ENCODE measurements at regions not wholly inside any gene's neighbourhood (a gene's known extent, or its start where the extent isn't known, plus 50 kb on each side); places are given as distances from the start of the nearest gene placed in this dataset.
"Not testable (repeated sequence)": the region's sequence is repeated elsewhere in the genome, so short reads cannot be mapped to it uniquely, and the experiment has no call there.

DNA sequence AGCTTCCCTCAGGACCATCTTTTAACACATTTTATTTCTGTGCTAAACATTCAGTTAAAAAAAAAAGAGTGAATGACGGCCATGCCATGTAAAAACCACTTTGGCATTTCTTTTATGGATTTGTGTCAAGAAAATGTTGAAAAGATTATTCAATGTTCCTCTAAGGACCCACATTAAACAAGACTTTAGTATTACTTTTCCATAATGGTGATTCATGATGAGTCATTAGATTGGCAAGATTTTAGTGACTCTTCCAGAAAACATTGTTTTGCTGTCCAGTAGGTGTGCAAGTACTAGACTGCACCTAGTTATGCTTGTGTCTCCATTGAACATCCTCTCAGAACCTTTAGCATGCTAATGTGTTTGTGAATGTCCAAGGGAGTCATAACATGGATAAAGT is 748.6 kb downstream of the STPG2 start:
- no peak for DNase-seq (ENCODE audit: low spot score)

DNA sequence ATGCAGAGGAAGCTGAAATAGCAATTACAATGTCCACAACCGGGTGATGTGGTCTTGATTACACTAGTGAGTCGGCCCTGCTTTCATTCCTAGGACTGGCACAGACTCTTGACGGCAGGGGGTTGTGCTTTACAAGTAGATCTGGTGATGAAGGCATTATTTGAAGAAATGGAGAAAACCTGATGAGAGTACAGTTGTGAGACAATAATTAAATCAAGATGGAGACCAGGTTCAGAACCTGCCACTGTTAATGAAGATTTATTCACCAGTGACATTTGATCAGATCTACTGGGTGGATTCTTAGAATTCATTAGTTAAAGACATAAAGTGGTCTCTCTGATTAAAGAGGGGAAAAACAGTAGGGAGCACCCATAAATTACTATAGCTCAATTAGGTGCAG is 747.2 kb downstream of the STPG2 start:
- DNase-seq (ENCODE audit: low spot score) = no peak

DNA sequence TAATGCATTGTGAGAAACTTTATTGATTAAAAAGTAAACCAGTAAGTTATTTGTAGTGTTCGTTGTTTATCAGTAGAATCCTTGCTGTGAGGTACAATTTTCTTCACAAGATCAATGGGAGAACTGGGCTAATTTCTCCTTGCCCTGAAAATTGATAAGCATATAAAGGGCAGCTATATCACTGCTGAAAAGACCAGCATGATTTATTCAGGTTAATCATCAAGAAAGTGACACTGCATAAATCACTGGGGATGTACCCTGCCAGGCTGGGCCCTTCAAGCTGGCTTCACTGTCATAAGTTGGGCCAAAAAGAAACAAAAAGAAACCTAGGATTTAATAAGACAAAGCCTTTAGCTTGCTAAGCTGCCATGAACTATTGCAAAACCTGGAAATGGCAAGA is 746.7 kb downstream of the STPG2 start:
- no peak for DNase-seq (ENCODE audit: low spot score)

DNA sequence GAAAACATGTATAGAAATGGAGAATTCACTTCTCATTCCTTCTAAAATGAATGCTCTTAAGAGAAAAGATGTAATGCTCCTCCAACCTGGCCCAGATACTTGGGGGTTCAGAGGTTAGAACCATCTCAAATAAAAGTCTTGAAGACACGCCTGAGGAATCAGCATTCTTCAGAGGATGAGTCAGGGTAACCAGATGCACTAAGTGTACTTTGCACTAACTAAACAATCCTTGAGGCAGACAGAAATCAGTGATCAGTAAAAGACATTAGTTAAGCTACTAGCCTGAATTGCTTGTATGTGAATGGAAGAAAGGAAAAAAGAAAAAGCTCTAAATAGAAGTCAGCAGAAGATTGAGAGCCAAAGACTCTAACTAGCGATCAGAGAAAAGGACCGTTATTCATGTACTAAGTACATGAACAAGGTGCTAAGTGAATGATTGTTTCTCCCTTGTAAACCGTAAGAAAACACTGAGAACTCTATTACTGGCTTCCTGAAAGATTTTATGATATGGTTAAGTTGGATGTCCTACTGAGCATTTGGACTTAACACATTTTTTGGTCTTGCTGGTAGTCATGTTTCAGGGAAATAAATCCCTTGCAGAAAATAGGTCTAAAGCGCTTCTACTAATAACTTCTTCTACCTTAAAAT is 738.3 kb downstream of the STPG2 start:
- DNase-seq (ENCODE audit: low spot score) = no peak

DNA sequence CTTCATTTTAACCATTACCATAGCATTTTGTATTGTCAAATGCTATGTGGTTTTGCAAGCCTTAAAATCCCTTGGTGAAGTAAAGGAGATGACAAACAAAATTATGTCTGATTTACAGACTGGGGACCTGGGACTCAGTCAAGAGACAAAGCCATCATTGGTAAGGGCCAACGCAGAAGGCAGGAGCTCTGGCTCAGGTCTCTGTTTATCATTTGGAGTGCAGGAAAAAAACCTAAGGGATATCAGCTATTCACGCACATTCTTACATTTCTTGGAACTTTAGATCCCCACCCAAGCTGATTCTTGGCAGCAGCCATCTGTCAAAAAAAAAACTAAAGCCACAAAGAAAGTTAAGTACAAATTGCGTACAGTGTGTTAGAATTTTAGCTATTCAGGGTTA is 731.9 kb downstream of the STPG2 start:
- DNase-seq (ENCODE audit: low spot score) = no peak

DNA sequence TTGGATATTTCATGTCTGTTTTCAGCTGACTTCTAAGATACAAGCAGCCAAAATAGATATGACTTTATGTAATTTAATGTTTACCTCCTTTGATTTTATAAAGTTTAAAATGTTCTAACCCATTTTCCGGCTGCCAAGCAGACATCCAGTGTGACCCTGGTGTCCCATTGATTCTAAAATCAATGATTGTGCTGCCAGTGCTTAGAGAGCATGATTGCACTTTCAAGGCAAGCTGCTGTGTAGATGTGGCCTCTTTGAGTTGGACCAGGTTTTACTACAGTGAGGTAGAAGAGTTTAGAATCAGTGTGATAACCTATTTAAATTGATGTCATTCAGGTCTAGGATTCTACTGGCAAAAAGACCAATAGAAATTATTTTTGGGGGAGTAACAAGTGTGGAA is 730.9 kb downstream of the STPG2 start:
- DNase-seq (ENCODE audit: low spot score) = no peak

DNA sequence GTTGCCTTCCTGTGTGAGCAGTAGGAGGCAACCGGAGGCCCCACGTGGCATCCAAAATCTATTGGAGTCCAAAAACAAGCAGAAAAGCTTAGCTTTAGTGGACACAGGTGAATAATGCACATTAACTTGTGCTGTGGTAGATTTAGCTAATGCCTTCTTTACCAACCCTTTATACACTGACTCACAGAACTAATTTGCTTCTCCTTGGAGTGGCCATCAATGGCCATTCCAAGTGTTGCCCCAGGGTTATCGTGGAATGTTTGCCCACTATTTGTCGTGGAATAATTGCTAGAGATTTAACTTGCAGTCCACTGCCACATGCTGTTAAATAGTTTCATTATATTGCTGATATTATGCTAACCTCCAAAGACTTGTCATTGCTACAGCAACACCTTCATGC is 729.1 kb downstream of the STPG2 start:
- no peak for DNase-seq (ENCODE audit: low spot score)

DNA sequence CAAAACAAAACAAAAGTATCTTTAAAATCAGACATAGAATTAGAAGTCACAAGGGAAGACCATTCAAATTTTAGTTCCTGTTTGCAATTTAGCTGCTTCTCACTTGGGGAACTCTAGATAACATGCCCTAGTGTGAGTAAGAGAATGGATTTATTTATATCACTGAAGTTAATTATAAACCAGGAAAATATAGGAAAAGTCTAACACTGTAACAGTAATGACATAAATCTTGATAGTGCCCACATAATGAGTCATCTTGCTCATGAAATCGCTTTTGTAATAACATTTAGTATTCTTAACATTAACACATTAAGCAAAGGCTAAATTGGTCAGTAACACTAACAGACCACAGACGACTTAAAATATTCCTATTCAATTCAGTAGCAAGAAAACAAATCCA is 710.7 kb downstream of the STPG2 start:
- no peak for DNase-seq (ENCODE audit: low spot score)

DNA sequence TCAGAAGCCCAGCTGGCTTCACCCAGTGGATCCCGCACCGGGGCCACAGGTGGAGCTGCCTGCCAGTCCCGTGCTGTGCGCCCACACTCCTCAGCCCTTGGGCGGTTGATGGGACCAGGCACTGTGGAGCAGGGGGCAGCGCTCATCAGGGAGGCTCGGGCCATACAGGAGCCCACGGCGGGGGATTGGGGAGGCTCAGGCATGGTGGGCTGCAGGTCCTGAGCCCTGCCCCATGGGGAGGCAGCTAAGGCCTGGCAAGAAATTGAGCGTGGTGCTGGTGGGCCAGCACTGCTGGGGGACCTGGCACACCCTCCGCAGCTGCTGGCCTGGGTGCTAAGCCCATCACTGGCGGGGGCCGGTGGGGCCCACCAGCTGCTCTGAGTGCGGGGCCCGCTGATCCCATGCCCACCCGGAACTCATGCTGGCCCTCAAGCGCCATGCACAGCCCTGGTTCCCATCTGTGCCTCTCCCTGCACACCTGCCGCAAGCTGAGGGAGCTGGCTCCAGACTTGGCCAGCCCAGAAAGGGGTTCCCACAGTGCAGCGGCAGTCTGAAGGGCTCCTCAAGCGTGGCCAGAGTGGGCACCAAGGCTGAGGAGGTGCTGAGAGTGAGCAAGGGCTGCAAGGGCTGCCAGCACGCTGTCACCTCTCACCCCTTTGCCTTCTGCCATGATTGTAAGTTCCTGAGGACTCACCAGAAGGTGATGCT is 705.1 kb downstream of the STPG2 start:
- DNase-seq (ENCODE audit: low spot score) = not testable (repeated sequence)

DNA sequence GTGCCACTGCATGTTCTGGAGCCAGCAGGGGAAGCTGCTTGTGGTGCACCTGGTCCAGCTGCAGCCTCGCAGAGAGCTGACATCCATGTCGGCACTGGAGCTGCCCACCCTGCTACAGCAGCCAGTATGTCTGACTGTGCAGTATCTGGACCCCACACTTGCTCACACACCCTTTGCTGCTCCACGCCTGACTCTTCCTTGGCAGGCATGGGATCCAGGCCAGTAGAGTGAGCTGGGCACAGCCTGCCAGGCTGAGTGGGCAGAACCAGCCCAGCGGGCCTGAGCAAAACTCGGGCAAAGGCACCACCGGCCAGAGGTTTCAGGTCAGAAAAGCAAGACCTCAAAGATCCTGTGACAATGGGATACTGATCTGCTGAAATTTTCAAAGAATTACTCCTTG is 690.1 kb downstream of the STPG2 start:
- DNase-seq (ENCODE audit: low spot score) = no peak

DNA sequence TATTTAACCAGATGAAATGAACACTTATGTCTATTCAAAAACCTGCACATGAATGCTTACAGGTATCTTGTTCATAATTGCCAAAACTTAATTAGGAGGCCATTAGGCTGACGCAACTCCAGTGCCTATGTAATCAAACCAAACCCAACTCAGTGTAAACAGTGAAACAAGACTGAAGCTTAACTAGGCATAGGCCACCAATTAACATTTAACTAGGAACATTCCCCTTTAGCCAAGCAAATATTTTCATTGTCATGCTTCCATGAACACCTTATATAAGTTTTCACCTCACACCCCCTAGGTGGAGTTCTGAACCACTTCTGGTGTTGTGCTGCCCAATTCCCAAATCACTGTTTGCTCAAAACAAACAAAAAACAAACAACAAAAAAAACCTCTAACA is 686.0 kb downstream of the STPG2 start:
- DNase-seq (ENCODE audit: low spot score) = no peak

DNA sequence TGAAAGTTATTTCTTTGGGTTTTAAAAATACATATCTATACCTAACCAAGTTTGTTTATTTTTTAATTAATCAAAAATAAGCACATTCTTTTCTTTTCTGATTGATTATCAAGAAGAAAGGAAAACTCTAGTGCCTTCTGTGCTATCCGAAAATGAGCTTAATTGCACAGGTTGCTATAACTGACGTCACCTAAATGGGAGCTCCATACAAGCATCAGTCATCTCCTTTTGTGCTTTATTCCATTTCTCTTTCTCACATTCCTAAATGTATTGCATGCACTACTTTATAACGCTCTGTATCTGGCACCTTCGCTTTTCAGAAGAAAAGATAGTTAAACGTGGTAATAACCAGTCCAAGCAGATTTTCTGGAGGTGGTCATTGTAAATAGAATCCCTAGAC is 675.0 kb downstream of the STPG2 start:
- DNase-seq (ENCODE audit: low spot score) = no peak

DNA sequence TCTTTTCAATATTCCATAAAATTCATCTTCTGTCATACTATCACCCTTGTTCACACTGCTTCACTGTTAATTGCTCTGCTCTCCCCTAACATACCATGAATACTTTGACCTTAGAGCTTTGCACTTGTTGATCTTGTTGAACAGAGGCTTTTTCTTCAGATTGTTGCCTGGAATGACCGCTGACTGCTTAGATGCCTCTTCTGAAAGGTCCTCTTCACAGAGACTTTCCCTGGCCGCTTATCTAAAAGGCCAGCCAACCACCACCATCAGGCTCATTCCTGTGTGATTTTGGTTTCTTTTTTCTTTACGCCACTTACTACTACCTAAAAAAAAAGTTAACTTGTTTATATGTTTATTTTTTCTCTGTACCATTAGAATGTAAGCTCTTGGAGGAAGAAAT is 667.7 kb downstream of the STPG2 start:
- DNase-seq (ENCODE audit: low spot score) = no peak

DNA sequence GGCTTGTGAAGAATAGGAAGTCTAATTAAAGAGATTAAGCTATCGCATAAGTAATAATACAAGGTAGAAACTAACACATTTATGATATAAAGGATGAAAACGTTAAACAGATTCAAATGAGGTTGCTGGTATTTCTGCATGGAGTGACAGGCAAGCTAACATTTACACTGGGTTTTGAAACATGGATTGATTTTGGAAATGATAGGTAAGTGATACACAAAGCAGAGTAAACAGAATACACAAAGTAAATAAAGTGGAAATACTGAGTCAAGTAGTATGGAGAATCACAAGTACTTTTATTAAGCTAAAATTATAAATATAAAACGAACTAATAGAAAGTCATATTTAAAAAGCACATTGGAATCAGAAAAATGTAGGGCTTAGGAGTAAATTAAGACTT is 665.3 kb downstream of the STPG2 start:
- DNase-seq (ENCODE audit: low spot score) = no peak

DNA sequence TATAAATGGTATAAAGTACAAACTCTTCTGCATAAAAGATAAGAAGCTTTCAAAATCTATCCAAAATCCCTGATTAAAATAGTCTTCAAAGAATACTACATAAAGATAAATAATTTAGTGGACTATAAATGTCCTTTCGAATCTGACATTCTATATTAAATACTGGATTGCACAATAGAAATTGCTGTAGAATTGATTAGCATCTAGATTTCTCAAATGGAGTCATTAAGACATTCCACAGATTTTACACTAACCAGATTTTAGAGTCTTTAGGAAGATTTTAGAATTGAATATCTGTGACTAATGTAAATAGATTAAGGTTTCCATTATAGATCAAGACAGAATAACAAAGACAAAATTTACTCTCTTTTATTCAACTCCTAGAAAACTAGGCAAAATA is 663.9 kb downstream of the STPG2 start:
- no peak for DNase-seq (ENCODE audit: low spot score)

DNA sequence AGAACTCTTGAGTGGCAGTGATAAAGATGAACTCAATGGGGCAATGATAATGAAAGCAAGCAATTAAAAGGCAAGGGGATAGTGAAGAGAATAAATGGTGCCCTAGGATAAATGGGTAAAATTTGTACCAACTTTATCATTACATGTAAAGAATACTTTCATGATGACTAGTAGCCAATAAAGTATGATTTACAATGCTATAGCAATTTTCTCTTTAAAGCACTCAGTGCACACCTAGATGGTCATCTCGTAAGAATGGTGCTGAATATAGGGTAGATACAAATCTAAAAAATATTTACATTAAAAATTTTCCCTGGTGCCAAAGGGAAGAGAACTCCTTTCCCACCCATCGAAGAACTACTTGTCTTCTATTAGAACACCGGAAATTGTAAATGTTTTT is 651.4 kb downstream of the STPG2 start:
- no peak for DNase-seq (ENCODE audit: low spot score)

DNA sequence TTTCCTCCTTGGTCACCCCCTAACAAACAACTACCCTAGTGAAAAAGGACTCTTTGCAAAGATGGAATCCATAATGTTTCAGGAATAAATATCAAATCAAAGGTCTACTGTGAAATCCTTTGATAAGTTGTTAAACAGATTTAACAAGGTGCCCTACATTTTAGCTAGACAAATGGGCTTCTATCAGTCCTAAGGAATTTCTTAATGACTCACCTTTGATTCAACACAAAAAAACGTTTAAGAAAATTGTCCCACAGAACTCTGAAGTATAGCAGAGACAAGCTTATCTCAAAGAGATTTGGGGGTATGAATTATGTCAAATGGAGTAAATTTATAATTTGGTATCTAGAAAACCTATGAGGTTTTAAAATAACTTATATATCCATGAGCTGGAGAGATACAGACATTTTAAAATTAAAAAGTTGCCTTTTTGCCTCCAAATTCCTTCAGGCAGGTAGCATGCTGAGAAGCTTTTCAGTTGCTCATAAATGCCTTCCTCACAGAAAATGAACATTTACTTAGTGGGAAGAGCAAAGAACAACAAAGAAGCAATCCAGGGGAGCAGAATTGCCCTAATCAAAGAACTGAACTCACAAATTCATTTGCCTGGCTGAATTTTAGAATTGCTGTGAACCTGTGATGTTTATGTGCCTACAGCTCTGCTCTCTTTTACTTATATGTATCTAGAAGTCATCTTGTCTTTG is 649.3 kb downstream of the STPG2 start:
- no peak for DNase-seq (ENCODE audit: low spot score)

DNA sequence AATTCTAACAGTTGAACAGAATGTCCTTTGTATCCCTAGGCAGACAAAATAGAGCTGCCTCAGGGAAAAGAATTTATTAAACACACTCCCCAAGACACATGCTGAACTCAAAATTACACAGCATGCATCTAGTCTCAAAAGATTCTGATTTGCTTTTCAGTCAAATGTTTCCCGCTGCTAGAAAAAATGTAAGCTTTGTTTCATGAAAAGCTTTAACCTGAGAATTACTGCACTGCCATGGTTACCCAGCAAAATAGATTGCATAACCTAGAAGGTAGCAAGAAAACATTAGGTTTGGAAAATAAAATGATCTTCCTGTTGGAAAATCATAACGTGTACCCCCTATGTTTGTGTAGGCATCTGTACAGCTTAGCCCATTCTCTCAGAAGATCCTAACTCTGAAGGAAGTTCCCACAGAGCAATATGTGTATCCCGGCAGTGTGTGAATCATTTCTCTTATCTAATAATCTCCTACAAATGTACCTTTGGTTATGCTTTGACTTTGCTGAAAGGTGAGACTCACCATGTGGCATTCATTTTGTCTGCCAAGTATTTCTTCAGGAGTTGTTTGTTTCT is 646.9 kb downstream of the STPG2 start:
- DNase-seq (ENCODE audit: low spot score) = no peak

DNA sequence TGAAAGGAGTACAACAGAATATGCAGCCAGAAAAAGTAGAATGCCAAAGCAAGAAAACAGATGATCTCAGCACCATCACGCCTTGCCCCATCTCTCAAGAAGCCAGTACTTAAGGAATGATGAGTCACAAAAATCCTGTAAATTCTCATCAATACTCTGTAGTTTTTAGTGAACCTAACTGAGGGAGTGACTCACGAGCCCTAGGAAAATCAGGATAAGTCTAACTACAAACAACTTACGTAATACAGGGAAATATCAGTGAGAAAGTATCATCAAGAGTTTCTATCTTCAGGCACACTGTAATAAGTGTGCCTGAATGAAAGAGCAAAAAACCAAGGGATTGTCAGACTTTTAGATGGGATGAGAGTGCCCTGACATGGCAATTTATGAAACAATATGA is 644.4 kb downstream of the STPG2 start:
- DNase-seq (ENCODE audit: low spot score) = no peak

DNA sequence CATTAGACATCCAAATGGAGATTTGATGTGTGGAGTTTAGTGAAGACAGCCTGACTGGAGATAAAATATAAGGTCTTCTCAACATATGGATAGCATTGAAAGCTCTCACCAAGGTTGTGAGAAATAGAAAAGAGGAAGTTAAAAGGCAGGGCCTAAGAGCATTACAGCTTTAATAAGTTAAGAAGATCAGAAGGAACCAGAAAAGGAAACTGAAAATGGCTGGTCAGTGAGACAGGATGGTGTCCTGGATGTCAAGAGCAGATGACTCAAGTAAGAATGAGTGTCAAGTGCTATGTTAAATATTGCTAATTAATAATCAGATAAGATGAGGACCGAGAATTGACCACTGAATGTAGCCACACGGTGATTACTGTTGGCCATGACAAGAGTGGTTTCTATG is 642.9 kb downstream of the STPG2 start:
- DNase-seq (ENCODE audit: low spot score) = no peak

DNA sequence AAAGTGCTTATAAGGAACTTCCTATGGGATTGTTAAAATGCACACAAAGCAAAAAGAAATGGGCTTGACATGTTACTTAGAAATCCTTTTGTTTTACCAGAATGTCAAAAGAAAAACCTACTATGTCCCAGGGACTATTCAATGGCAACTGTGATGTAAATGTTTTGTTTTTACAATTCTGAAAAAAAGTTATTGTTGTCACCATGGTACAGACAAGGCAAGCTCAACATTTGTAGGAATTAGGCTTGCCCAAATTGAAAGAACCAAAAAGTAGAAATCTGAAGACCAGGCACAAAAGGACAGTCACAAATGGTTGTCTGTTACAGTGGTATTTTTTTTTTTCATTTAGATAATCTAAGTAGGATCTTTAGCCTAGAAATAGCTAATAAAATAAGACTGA is 638.6 kb downstream of the STPG2 start:
- no peak for DNase-seq (ENCODE audit: low spot score)

DNA sequence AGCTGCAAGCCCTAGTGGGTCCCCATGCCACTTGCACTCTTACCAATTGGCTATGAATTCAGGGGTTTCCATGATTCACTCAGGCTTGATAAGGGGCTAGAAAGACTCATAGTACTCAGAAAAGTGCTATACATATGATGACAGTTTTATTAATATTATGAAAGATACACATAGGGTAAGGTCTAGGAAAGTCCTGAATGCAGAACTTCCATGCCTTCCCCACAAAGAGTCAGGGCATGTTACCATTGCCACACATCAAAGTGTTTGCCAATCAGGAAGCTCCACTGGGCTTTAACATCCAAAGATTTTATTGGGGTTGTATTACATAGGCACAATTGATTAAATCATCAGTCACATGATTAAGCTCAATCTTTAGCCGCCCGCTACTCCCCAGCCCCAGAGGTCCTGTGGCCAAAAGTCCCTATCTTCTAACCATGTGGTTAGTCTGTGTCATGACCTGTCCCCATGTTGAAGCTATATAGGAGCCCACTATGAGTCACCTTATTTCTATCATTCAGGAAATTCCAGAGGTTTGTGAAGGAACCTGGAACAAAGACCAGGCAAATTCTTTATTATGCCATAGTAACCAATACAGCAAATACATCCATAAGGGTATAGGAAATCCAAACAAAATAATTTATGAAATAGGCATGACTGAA is 635.6 kb downstream of the STPG2 start:
- peak; percentile 12 for DNase-seq (ENCODE audit: low spot score)
